ENCODE measurements at regions not wholly inside any gene's neighbourhood (a gene's known extent, or its start where the extent isn't known, plus 50 kb on each side); places are given as distances from the start of the nearest gene placed in this dataset.

DNA sequence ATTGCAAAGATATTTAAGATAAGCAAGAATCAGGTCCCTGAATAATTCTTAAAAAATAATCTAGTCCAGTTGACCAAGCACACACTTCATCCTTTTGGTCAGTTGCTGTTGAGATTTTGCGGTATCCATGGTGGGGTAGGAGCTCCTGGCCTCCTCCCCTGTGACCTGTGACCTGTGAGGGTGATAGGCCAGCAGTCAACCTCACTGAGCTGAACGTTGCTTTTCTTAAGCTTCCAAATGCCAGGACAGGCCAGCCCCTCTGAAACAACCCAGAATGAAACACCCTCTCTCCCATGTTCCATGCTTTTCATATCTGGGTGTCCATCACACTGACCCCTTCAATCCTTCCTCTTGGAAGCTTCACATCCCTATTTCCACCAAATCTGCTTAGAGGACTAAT is 164.9 kb downstream of the THBS2 start:
- TF ChIP-seq, protein P1, sequence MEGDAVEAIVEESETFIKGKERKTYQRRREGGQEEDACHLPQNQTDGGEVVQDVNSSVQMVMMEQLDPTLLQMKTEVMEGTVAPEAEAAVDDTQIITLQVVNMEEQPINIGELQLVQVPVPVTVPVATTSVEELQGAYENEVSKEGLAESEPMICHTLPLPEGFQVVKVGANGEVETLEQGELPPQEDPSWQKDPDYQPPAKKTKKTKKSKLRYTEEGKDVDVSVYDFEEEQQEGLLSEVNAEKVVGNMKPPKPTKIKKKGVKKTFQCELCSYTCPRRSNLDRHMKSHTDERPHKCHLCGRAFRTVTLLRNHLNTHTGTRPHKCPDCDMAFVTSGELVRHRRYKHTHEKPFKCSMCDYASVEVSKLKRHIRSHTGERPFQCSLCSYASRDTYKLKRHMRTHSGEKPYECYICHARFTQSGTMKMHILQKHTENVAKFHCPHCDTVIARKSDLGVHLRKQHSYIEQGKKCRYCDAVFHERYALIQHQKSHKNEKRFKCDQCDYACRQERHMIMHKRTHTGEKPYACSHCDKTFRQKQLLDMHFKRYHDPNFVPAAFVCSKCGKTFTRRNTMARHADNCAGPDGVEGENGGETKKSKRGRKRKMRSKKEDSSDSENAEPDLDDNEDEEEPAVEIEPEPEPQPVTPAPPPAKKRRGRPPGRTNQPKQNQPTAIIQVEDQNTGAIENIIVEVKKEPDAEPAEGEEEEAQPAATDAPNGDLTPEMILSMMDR (conservative IDR thresholded peaks at IDR 0.05) = no peak
- TF ChIP-seq ZFX (IDR thresholded peaks at IDR 0.05) = no peak
